ENCODE measurements at regions not wholly inside any gene's neighbourhood (a gene's known extent, or its start where the extent isn't known, plus 50 kb on each side); places are given as distances from the start of the nearest gene placed in this dataset.
"Not testable (repeated sequence)": the region's sequence is repeated elsewhere in the genome, so short reads cannot be mapped to it uniquely, and the experiment has no call there.

DNA sequence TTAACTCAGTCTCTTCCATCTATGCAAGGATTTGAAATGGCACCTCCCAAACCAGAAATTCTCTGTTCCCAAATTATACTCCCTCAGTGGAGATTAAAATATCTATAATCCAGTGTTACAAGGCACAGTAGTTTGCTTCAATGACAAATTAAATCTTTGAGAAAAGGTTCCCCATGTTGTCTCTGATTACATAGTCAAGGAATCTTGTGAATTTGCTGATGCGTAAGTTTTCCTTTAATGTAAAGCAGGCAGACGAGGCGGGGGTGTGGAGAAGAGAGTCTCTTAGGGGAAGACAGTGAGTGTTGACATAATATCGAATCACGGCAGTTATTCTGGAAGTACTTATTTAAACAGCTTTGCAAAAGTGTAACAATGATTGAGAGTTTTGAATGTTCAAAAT is 236.4 kb upstream of the RARB start:
- intact Hi-C loops (cut with DNase I) = no loop called here
- 86% methylated on average over 5 of the region's 5 CpGs for WGBS
- no peaks in the 10 kb centered on the region for H3K9me3 ChIP-seq
- DNase-seq (ENCODE audit: extremely low spot score) = no peak
- peaks cover 0 to 42% (median 30%) of the 10 kb centered on the region in 4 donors for H3K4me1 ChIP-seq
- no peak overlapping the region for H3K27ac ChIP-seq (replicated peaks in 1 of 4)
- no peaks in the 10 kb centered on the region for H3K36me3 ChIP-seq
- peaks cover 0 to 3% (median 0%) of the 10 kb centered on the region in 4 donors for H3K27me3 ChIP-seq
- no peak overlapping the region for H3K4me3 ChIP-seq
- no peak for TF ChIP-seq POLR2AphosphoS5 (IDR thresholded peaks at IDR 0.05)
- TF ChIP-seq EP300 (IDR thresholded peaks at IDR 0.05) = no peak
- no peak for TF ChIP-seq POLR2A (IDR thresholded peaks at IDR 0.05; ENCODE audit: low read depth)
- TF ChIP-seq, protein P1, sequence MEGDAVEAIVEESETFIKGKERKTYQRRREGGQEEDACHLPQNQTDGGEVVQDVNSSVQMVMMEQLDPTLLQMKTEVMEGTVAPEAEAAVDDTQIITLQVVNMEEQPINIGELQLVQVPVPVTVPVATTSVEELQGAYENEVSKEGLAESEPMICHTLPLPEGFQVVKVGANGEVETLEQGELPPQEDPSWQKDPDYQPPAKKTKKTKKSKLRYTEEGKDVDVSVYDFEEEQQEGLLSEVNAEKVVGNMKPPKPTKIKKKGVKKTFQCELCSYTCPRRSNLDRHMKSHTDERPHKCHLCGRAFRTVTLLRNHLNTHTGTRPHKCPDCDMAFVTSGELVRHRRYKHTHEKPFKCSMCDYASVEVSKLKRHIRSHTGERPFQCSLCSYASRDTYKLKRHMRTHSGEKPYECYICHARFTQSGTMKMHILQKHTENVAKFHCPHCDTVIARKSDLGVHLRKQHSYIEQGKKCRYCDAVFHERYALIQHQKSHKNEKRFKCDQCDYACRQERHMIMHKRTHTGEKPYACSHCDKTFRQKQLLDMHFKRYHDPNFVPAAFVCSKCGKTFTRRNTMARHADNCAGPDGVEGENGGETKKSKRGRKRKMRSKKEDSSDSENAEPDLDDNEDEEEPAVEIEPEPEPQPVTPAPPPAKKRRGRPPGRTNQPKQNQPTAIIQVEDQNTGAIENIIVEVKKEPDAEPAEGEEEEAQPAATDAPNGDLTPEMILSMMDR (IDR thresholded peaks at IDR 0.05) = no peak

DNA sequence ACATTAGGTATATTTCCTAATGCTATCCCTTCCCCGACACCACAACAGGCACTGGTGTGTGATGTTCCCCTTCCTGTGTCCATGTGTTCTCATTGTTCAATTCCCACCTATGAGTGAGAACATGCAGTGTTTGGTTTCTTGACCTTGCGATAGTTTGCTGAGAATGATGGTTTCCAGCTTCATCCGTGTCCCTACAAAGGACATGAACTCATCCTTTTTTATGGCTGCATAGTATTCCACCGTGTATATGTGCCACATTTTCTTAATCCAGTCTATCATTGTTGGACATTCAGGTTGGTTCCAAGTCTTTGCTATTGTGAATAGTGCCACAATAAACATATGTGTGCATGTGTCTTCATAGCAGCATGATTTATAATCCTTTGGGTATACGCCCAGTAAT is 228.5 kb upstream of the RARB start:
- H3K4me1 ChIP-seq; intact Hi-C loops (cut with DNase I); H3K4me3 ChIP-seq; H3K27ac ChIP-seq (replicated peaks in 1 of 4); H3K27me3 ChIP-seq; H3K9me3 ChIP-seq; DNase-seq (ENCODE audit: extremely low spot score); H3K36me3 ChIP-seq: not testable (repeated sequence)
- 84% methylated on average over 5 of the region's 5 CpGs for WGBS

DNA sequence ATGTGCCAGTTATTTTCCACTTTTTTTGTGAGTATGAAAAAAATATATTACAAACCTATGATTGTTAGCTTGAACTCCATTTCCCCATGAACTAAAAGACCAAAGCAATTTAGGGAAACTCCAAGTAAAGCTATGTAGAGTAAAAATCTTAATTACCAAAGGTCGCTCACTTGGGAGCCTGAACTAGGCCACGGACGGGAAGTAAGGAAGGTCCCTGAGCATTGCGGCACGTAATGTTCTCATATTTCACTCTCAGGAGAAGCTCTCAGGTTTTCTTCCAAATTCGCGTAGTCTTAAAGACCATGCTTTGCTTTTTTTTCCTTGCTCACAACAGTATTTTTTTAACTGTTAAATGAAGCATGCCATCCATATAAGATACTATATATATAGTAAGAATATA is 215.3 kb upstream of the RARB start:
- Histone ChIP-seq H3K36me3 (no peaks in the 10 kb centered on the region), H3K27ac (replicated peaks in 1 of 4) (no peak overlapping the region), H3K27me3 (no peaks in the 10 kb centered on the region), H3K4me1 (no peaks in the 10 kb centered on the region), H3K4me3 (no peak overlapping the region), H3K9me3 (no peaks in the 10 kb centered on the region)
- DNase-seq (ENCODE audit: extremely low spot score) = no peak
- TF ChIP-seq POLR2A (IDR thresholded peaks at IDR 0.05; ENCODE audit: low read depth) (no peak), EP300 (IDR thresholded peaks at IDR 0.05) (no peak), POLR2AphosphoS5 (IDR thresholded peaks at IDR 0.05) (no peak)
- TF ChIP-seq, protein P1 (IDR thresholded peaks at IDR 0.05) = no peak
- intact Hi-C loops (cut with DNase I) = no loop called here
- WGBS = 94% methylated on average over 7 of the region's 7 CpGs

DNA sequence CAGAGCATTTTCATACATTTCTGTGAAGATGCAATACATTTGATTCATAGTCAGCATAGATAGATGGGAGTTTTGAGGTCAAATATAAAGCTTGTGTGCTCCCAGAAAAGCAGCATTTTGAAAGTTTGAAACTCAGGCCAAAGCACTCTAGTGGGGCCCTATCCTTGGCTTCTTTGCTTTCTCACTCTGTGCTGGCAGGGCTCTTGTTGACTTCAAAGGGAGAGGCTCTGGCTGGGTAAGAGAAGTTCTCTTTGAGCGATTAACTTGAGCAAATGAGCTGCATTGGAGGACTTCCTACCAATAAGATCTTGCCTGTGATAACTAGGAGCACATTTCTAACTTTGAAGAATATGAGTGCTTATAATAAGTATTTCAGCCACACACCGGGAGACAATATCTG is 214.0 kb upstream of the RARB start:
- TF ChIP-seq, protein P1 (IDR thresholded peaks at IDR 0.05) = no peak
- TF ChIP-seq EP300 (IDR thresholded peaks at IDR 0.05) (no peak), POLR2A (IDR thresholded peaks at IDR 0.05; ENCODE audit: low read depth) (no peak), POLR2AphosphoS5 (IDR thresholded peaks at IDR 0.05) (no peak)
- H3K36me3 ChIP-seq = no peaks in the 10 kb centered on the region
- H3K27ac ChIP-seq (replicated peaks in 1 of 4) = no peak overlapping the region
- intact Hi-C loops (cut with DNase I) = no loop called here
- no peak for DNase-seq (ENCODE audit: extremely low spot score)
- no peaks in the 10 kb centered on the region for H3K27me3 ChIP-seq
- H3K4me1 ChIP-seq = no peaks in the 10 kb centered on the region
- no peaks in the 10 kb centered on the region for H3K9me3 ChIP-seq
- H3K4me3 ChIP-seq = no peak overlapping the region
- WGBS = 87% methylated on average over 2 of the region's 2 CpGs

DNA sequence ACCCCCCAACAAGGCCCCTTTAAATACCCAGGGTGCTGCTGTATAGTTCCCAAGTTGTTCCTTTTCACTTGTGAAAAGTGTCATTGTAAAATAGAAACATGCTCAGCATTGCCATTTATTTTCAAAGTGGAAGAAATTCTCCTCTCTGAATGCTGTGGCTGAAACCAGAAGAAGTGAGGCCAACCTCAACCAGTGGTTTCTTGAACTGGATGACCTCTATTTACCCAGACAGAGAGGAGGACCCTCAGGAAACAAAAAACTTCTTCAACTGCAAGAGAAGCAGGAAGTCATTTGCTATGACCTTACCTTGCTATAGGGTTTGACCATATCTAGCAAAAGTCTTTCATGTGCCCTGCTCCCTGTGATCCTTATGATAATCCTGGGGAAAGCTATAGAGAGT is 209.7 kb upstream of the RARB start:
- H3K36me3 ChIP-seq = no peaks in the 10 kb centered on the region
- no peak overlapping the region for H3K27ac ChIP-seq (replicated peaks in 1 of 4)
- TF ChIP-seq, protein P1 (IDR thresholded peaks at IDR 0.05) = no peak
- TF ChIP-seq POLR2A (IDR thresholded peaks at IDR 0.05; ENCODE audit: low read depth) = no peak
- TF ChIP-seq EP300 (IDR thresholded peaks at IDR 0.05) = no peak
- no peak for TF ChIP-seq POLR2AphosphoS5 (IDR thresholded peaks at IDR 0.05)
- intact Hi-C loops (cut with DNase I) = no loop called here
- H3K4me1 ChIP-seq = peaks cover 0 to 2% (median 1%) of the 10 kb centered on the region in 4 donors
- DNase-seq (ENCODE audit: extremely low spot score) = no peak
- H3K9me3 ChIP-seq = no peaks in the 10 kb centered on the region
- no peaks in the 10 kb centered on the region for H3K27me3 ChIP-seq
- no peak overlapping the region for H3K4me3 ChIP-seq

All from esophagus muscularis mucosa (tissue), 4 donors.